Mesodermal cell (in vitro differentiated cells): ENCODE measurements at regions not wholly inside any gene's neighbourhood (a gene's known extent, or its start where the extent isn't known, plus 50 kb on each side); places are given as distances from the start of the nearest gene placed in this dataset.
"Not testable (repeated sequence)": the region's sequence is repeated elsewhere in the genome, so short reads cannot be mapped to it uniquely, and the experiment has no call there.

Source experiments
- H3K27ac ChIP-seq: 2 replicates; pipeline ENCODE4 v1.7.0; 2013; ENCODE audit warnings: mild to moderate bottlenecking, low read depth, low read length, moderate library complexity; ENCODE audit not compliant: severe bottlenecking
- H3K36me3 ChIP-seq: 2 replicates; pipeline ENCODE4 v1.7.1; 2013; ENCODE audit warnings: mild to moderate bottlenecking, low read length, moderate library complexity; ENCODE audit not compliant: control insufficient read depth, insufficient read depth
- H3K4me1 ChIP-seq: one replicate; pipeline ENCODE4 v1.7.1; 2013; ENCODE audit warnings: mild to moderate bottlenecking, low read length; ENCODE audit not compliant: insufficient read depth, control insufficient read depth, poor library complexity, severe bottlenecking
- H3K4me3 ChIP-seq: 2 replicates; pipeline ENCODE4 v1.7.0; 2013; ENCODE audit warnings: low read length, control low read depth, mild to moderate bottlenecking; ENCODE audit not compliant: insufficient read depth, poor library complexity, severe bottlenecking; ENCODE audit errors: extremely low read depth
- H3K9me3 ChIP-seq: 2 replicates; pipeline ENCODE4 v1.7.1; 2013; ENCODE audit warnings: mild to moderate bottlenecking, low read length, moderate library complexity; ENCODE audit not compliant: control insufficient read depth
- WGBS, 2 experiments: methylation state at CpG; one replicate each; pipeline ENCODE4 v1.1.5; 2013; ENCODE audit warnings: missing lambda C conversion rate in 2 of 2; ENCODE audit not compliant: insufficient coverage in 2 of 2; 5-methylcytosine and 5-hydroxymethylcytosine counted together

GRCh38 chrX:128438082-128438481 lies 385.9 kb upstream of the ACTRT1 start:
- Histone ChIP-seq H3K27ac (no peak overlapping the region), H3K4me1 (no peaks in the 10 kb centered on the region)
- no CpG with 5 or more reads among the region's 4 CpGs for WGBS, 2 experiments

GRCh38 chrX:128436397-128437103 lies 384.3 kb upstream of the ACTRT1 start:
- no CpG with 5 or more reads among the region's 4 CpGs for WGBS, 2 experiments
- Histone ChIP-seq H3K4me3 (no peak overlapping the region), H3K9me3 (no peaks in the 10 kb centered on the region), H3K4me1 (no peaks in the 10 kb centered on the region), H3K36me3 (no peaks in the 10 kb centered on the region), H3K27ac (no peak overlapping the region)

More at GRCh38 chrX:128438082-128438481, 385.9 kb upstream of the ACTRT1 start:
- H3K9me3 ChIP-seq, result no peaks in the 10 kb centered on the region
- H3K36me3 ChIP-seq, result no peaks in the 10 kb centered on the region
- H3K4me3 ChIP-seq, result no peak overlapping the region

- no peaks in the 10 kb centered on the region for H3K4me1 ChIP-seq
- H3K36me3 ChIP-seq, result no peaks in the 10 kb centered on the region
- H3K9me3 ChIP-seq, result no peaks in the 10 kb centered on the region
- H3K27ac ChIP-seq, result no peak overlapping the region
- no peak overlapping the region for H3K4me3 ChIP-seq
Observed at GRCh38 chrX:128425546-128425945, 373.3 kb upstream of the ACTRT1 start.

GRCh38 chrX:128408842-128409241 lies 356.6 kb upstream of the ACTRT1 start:
- H3K36me3 ChIP-seq, result no peaks in the 10 kb centered on the region
- no CpG with 5 or more reads among the region's 3 CpGs for WGBS, 2 experiments
- H3K4me3 ChIP-seq, result no peak overlapping the region
- no peaks in the 10 kb centered on the region for H3K4me1 ChIP-seq
- no peak overlapping the region for H3K27ac ChIP-seq
- no peaks in the 10 kb centered on the region for H3K9me3 ChIP-seq

GRCh38 chrX:128396601-128397000 lies 344.4 kb upstream of the ACTRT1 start:
- 86 to 100% methylated on average over 1 of the region's 3 CpGs for WGBS, 2 experiments
- no peaks in the 10 kb centered on the region for H3K4me1 ChIP-seq

GRCh38 chrX:128383846-128384245 lies 331.6 kb upstream of the ACTRT1 start:
- not testable (repeated sequence) for H3K9me3 ChIP-seq, H3K4me3 ChIP-seq, H3K27ac ChIP-seq, H3K4me1 ChIP-seq, H3K36me3 ChIP-seq
- WGBS, 2 experiments, result 80% methylated on average over 1 of the region's 3 CpGs; no CpG with 5 or more reads in 1 of the 2 experiments

More at GRCh38 chrX:128396601-128397000, 344.4 kb upstream of the ACTRT1 start:
- Histone ChIP-seq H3K36me3 (no peaks in the 10 kb centered on the region), H3K27ac (no peak overlapping the region), H3K4me3 (no peak overlapping the region), H3K9me3 (no peaks in the 10 kb centered on the region)

- Histone ChIP-seq H3K27ac (no peak overlapping the region), H3K4me1 (no peaks in the 10 kb centered on the region), H3K36me3 (no peaks in the 10 kb centered on the region), H3K9me3 (no peaks in the 10 kb centered on the region), H3K4me3 (no peak overlapping the region)
- 78 to 100% methylated on average over 1 of the region's 3 CpGs for WGBS, 2 experiments
Observed at GRCh38 chrX:128365492-128365891, 313.3 kb upstream of the ACTRT1 start.

- Histone ChIP-seq H3K36me3 (no peaks in the 10 kb centered on the region), H3K4me3 (no peak overlapping the region), H3K27ac (no peak overlapping the region), H3K4me1 (no peaks in the 10 kb centered on the region), H3K9me3 (no peaks in the 10 kb centered on the region)
- no CpG with 5 or more reads among the region's 1 CpG for WGBS, 2 experiments
Observed at GRCh38 chrX:128335671-128336070, 283.5 kb upstream of the ACTRT1 start.

- H3K36me3 ChIP-seq, result no peaks in the 10 kb centered on the region
- no CpG with 5 or more reads among the region's 3 CpGs for WGBS, 2 experiments
Observed at GRCh38 chrX:128334821-128335220, 282.6 kb upstream of the ACTRT1 start.

GRCh38 chrX:128310912-128311311 lies 258.7 kb upstream of the ACTRT1 start:
- no peaks in the 10 kb centered on the region for H3K4me1 ChIP-seq
- no peak overlapping the region for H3K4me3 ChIP-seq
- H3K9me3 ChIP-seq, result no peaks in the 10 kb centered on the region
- WGBS, 2 experiments, result 100% methylated on average over 1 of the region's 3 CpGs; no CpG with 5 or more reads in 1 of the 2 experiments
- H3K36me3 ChIP-seq, result no peaks in the 10 kb centered on the region
- H3K27ac ChIP-seq, result no peak overlapping the region

More at GRCh38 chrX:128334821-128335220, 282.6 kb upstream of the ACTRT1 start:
- Histone ChIP-seq H3K4me1 (no peaks in the 10 kb centered on the region), H3K27ac (no peak overlapping the region), H3K4me3 (no peak overlapping the region), H3K9me3 (no peaks in the 10 kb centered on the region)

GRCh38 chrX:128309311-128309710 lies 257.1 kb upstream of the ACTRT1 start:
- no peaks in the 10 kb centered on the region for H3K4me1 ChIP-seq
- H3K9me3 ChIP-seq, result no peaks in the 10 kb centered on the region
- no peaks in the 10 kb centered on the region for H3K36me3 ChIP-seq
- no peak overlapping the region for H3K4me3 ChIP-seq
- H3K27ac ChIP-seq, result no peak overlapping the region
- WGBS, 2 experiments, result no CpG with 5 or more reads among the region's 1 CpG
